Vagina (tissue), 2 donors: ENCODE measurements at regions not wholly inside any gene's neighbourhood (a gene's known extent, or its start where the extent isn't known, plus 50 kb on each side); places are given as distances from the start of the nearest gene placed in this dataset.

Experiments
- POLR2A ChIP-seq, 2 donors: fragments of 450-650 bp; IDR thresholded peaks; one replicate each; pipeline ENCODE4 v1.6.1; 2017; ENCODE audit warnings: antibody characterized with exemption in 2 of 2, mild to moderate bottlenecking in 2 of 2, moderate library complexity in 2 of 2
- POLR2AphosphoS5 ChIP-seq, 2 donors: sonication (generic); formaldehyde crosslinking; IDR thresholded peaks; one replicate each; pipeline ENCODE4 v1.9.0; 2017; ENCODE audit warnings: antibody characterized with exemption in 2 of 2, mild to moderate bottlenecking in 2 of 2, low read depth in 1 of 2; ENCODE audit not compliant: insufficient read depth in 1 of 2
- TF ChIP-seq, protein P1 (sequence below), 3 experiments: fragments of 450-650 bp in 2 of 3; fragments of 200-600 bp in 1 of 3; sonication (generic) in 1 of 3; IDR thresholded peaks; one replicate each; pipeline ENCODE4 v1.5.1; 2017 to 2019; ENCODE audit warnings: antibody characterized with exemption in 3 of 3, mild to moderate bottlenecking in 2 of 3, moderate library complexity in 2 of 3

DNA sequence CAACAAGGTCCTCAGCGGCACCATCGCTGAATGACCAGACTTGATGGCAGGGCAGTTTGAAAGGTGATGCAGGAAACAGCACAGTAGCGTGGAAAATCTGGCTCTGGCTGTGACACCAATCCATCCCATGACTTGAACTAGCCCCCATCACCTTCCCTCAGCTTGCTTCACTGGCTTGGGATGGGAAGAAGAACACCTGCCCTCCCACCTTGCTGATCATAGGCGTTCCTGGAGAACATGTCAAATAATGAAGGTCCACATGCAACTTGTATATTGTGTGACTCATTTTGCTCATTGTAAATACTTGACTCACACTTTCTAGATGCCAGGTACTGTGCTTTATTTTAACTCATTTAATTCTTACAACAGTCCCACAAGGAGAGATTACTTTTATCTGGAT is 292.4 kb upstream of the SPRED2 start:
- TF ChIP-seq POLR2A (IDR thresholded peaks at IDR 0.05) = no peak
- TF ChIP-seq, protein P1, sequence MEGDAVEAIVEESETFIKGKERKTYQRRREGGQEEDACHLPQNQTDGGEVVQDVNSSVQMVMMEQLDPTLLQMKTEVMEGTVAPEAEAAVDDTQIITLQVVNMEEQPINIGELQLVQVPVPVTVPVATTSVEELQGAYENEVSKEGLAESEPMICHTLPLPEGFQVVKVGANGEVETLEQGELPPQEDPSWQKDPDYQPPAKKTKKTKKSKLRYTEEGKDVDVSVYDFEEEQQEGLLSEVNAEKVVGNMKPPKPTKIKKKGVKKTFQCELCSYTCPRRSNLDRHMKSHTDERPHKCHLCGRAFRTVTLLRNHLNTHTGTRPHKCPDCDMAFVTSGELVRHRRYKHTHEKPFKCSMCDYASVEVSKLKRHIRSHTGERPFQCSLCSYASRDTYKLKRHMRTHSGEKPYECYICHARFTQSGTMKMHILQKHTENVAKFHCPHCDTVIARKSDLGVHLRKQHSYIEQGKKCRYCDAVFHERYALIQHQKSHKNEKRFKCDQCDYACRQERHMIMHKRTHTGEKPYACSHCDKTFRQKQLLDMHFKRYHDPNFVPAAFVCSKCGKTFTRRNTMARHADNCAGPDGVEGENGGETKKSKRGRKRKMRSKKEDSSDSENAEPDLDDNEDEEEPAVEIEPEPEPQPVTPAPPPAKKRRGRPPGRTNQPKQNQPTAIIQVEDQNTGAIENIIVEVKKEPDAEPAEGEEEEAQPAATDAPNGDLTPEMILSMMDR (IDR thresholded peaks at IDR 0.05) = no peak
- no peak for TF ChIP-seq POLR2AphosphoS5 (IDR thresholded peaks at IDR 0.05; ENCODE audit: insufficient read depth in 1 of 2, low read depth in 1 of 2)
